ENCODE measurements at regions not wholly inside any gene's neighbourhood (a gene's known extent, or its start where the extent isn't known, plus 50 kb on each side); places are given as distances from the start of the nearest gene placed in this dataset.

DNA sequence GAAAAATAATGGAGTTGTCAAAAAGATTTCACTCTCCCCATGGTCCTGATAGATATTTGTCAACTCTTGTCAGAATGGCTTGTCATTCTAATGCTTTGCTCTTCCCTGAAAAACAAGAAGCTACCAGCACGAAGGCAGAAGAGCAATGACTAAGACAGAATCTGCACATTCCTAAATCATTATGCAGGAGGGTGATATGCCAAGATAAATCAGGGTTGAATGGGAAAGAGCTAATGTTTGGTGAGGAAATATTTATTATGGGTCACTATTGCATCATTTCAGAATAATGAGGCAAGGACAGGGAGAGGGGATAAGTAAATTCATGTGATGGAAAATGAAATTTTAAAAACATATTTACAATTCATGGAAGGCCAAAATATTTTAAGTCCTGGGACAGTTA, 297.5 kb upstream of the XYLT1 start:
- TF ChIP-seq CTCF (IDR thresholded peaks at IDR 0.05; ENCODE audit: borderline replicate concordance, control extremely low read depth, extremely low read depth, insufficient read depth, missing control alignments), result no peak
- in situ Hi-C loops (cut with MboI; ENCODE audit: low sequenced_read_pairs, unreplicated experiment), result no loop called here
- no peak for DNase-seq (ENCODE audit: low spot score)

GRCh38 chr16:17766012-17766411, 295.3 kb upstream of the XYLT1 start:
- in situ Hi-C loops (cut with MboI; ENCODE audit: low sequenced_read_pairs, unreplicated experiment), result no loop called here
- no peak for TF ChIP-seq CTCF (IDR thresholded peaks at IDR 0.05; ENCODE audit: borderline replicate concordance, control extremely low read depth, extremely low read depth, insufficient read depth, missing control alignments)
- DNase-seq (ENCODE audit: low spot score), result no peak

DNA sequence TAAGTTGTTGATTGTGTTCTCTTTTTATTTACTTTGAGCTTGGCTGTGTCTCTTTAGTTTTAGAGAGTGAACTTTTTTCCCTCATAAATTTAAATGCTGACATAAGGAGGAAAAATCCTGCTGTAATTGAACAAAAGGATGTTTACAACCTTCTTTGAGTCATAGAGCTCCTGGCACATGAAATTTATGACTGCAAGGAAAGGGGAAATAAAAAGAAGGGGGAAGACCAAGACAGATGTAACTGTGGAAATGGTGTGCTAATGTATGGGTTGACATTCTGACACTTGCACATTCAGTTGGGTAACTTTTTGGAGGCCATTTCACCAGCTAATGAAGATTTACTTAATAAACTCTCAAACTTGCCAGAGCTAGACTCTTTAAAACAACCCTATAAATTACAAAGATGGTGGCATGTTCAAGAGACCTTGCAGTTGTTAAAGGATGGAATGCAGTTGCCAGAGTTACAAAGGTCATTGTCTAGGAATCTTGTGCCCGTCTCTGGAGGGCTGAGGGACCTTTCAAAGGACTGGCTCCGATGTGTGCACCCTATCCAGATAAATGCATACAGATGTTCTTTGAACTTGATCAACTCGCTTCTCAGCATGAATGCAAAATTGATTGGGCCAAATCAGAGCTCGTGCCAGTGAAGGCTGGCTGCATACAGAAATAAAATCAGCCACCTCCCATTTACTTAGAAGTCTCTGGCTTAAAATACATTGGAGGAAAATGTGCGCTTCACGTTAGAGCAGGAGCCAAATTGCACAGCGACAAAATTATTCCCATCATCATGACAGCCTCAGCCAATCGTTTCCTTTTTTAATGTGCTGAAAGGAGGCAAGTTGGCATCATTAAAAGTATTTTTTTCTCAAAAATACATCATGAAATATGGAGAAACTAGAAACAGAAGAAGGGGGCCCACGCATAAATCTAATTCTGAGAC, 289.0 kb upstream of the XYLT1 start:
- no peak for TF ChIP-seq CTCF (IDR thresholded peaks at IDR 0.05; ENCODE audit: borderline replicate concordance, control extremely low read depth, extremely low read depth, insufficient read depth, missing control alignments)
- in situ Hi-C loops (cut with MboI; ENCODE audit: low sequenced_read_pairs, unreplicated experiment), result no loop called here
- DNase-seq (ENCODE audit: low spot score), result no peak

GRCh38 chr16:17757808-17758207, 287.0 kb upstream of the XYLT1 start:
- in situ Hi-C loops (cut with MboI; ENCODE audit: low sequenced_read_pairs, unreplicated experiment), result no loop called here
- DNase-seq (ENCODE audit: low spot score), result no peak
- TF ChIP-seq CTCF (IDR thresholded peaks at IDR 0.05; ENCODE audit: borderline replicate concordance, control extremely low read depth, extremely low read depth, insufficient read depth, missing control alignments), result no peak

GRCh38 chr16:17755158-17755557, 284.4 kb upstream of the XYLT1 start:
- DNase-seq (ENCODE audit: low spot score), result no peak
- no peak for TF ChIP-seq CTCF (IDR thresholded peaks at IDR 0.05; ENCODE audit: borderline replicate concordance, control extremely low read depth, extremely low read depth, insufficient read depth, missing control alignments)
- in situ Hi-C loops (cut with MboI; ENCODE audit: low sequenced_read_pairs, unreplicated experiment), result no loop called here

- DNase-seq (ENCODE audit: low spot score), result no peak
- in situ Hi-C loops (cut with MboI; ENCODE audit: low sequenced_read_pairs, unreplicated experiment), result no loop called here
- no peak for TF ChIP-seq CTCF (IDR thresholded peaks at IDR 0.05; ENCODE audit: borderline replicate concordance, control extremely low read depth, extremely low read depth, insufficient read depth, missing control alignments)
Observed at GRCh38 chr16:17753434-17753833, 282.7 kb upstream of the XYLT1 start.

All from GM13976 (cell line).